GM12878 (cell line): ENCODE measurements at regions not wholly inside any gene's neighbourhood (a gene's known extent, or its start where the extent isn't known, plus 50 kb on each side); places are given as distances from the start of the nearest gene placed in this dataset.

ENCODE experiments used
- ATAC-seq: fragments of 200-7000 bp; cut with Tn5 transposase; 3 replicates; pipeline ENCODE4 v1.9.1; 2020; ENCODE audit warnings: mild to moderate bottlenecking, moderate library complexity
- BruUV-seq: library from RNA; stranded (reverse); fragments of 400-500 nt; replicated peaks from 2 replicates; lab custom pipeline; 2021; lab: Mats Ljungman, UMichigan
- CTCF ChIA-PET: fragments of 300-600 bp; sonication (Branson Sonifier 250); formaldehyde crosslinking; extraction: SDS; loops from one replicate; lab custom pipeline; 2021; ENCODE audit warnings: inconsistent platforms; lab: Yijun Ruan, JAX
- POLR2A ChIA-PET: fragments of 350-600 bp; formaldehyde crosslinking; extraction: SDS; loops from one replicate; lab custom pipeline; 2021; ENCODE audit warnings: inconsistent platforms; lab: Charles Lee
- RAD21 ChIA-PET: fragments of 300-600 bp; sonication (Branson Sonifier 250); formaldehyde crosslinking; loops from one replicate; lab custom pipeline; 2023; ENCODE audit warnings: antibody characterized with exemption; ENCODE audit not compliant: unreplicated experiment; lab: Charles Lee
- SMC1A ChIA-PET: fragments of 300-600 bp; sonication (Branson Sonifier 250); formaldehyde crosslinking; loops from one replicate; lab custom pipeline; 2023; ENCODE audit not compliant: unreplicated experiment, uncharacterized antibody; lab: Charles Lee
- DNase-seq: peaks from one replicate; pipeline ENCODE4 v3.0.0-alpha.2; 2011; ENCODE audit warnings: low read depth, low spot score
- FAIRE-seq: peaks from 3 replicates; lab custom pipeline; 2011; peaks lifted over from hg19 to GRCh38; lab: Jason Lieb, UNC
- H2AFZ ChIP-seq: 2 replicates; pipeline ENCODE4 v1.6.0; 2011; ENCODE audit warnings: low read depth, low read length, control low read depth; ENCODE audit not compliant: control insufficient read depth
- H3K27ac ChIP-seq: 2 replicates; pipeline ENCODE4 v1.5.1; 2011; ENCODE audit warnings: control low read depth; ENCODE audit not compliant: control insufficient read depth, insufficient read depth
- H3K27me3 ChIP-seq, 2 experiments: replicated peaks in 1 of 2; 2 replicates each; pipeline versions ENCODE4 v1.6.0 to v1.6.1; 2011; ENCODE audit warnings: low read length in 1 of 2; ENCODE audit not compliant: control insufficient read depth in 2 of 2, insufficient read depth in 2 of 2
- H3K36me3 ChIP-seq, 2 experiments: 2 replicates each; pipeline ENCODE4 v1.5.1; 2011; ENCODE audit warnings: low read length in 1 of 2; ENCODE audit not compliant: control insufficient read depth in 2 of 2, insufficient read depth in 2 of 2
- H3K4me1 ChIP-seq: 2 replicates; pipeline ENCODE4 v1.6.1; 2011; ENCODE audit warnings: mild to moderate bottlenecking, low read length, moderate library complexity, mixed read lengths; ENCODE audit not compliant: control insufficient read depth, insufficient read depth
- H3K4me2 ChIP-seq: 2 replicates; pipeline ENCODE4 v1.6.0; 2011; ENCODE audit warnings: control low read depth; ENCODE audit not compliant: control insufficient read depth, insufficient read depth
- H3K4me3 ChIP-seq: fragments of 200-600 bp; sonication (generic); 2 replicates; pipeline ENCODE4 v1.5.1; 2016
- H3K79me2 ChIP-seq: 2 replicates; pipeline ENCODE4 v1.6.0; 2011; ENCODE audit warnings: low read length; ENCODE audit not compliant: control insufficient read depth, insufficient read depth
- H3K9ac ChIP-seq: 2 replicates; pipeline ENCODE4 v1.8.0; 2011; ENCODE audit warnings: low read length, control low read depth, mixed read lengths; ENCODE audit not compliant: control insufficient read depth, insufficient read depth
- H3K9me3 ChIP-seq: replicated peaks from 3 replicates; pipeline ENCODE4 v1.5.1; 2011; ENCODE audit warnings: mild to moderate bottlenecking, low read length; ENCODE audit not compliant: control insufficient read depth, insufficient read depth
- H4K20me1 ChIP-seq: 2 replicates; pipeline ENCODE4 v1.6.0; 2011; ENCODE audit not compliant: control insufficient read depth, insufficient read depth
- CHD4 ChIP-seq: fragments of 200-600 bp; sonication (generic); IDR thresholded peaks from 2 replicates; pipeline ENCODE4 v1.6.1; 2016; ENCODE audit warnings: mild to moderate bottlenecking
- CUX1 ChIP-seq: IDR thresholded peaks from 2 replicates; pipeline ENCODE4 v1.6.1; 2012; ENCODE audit warnings: improper control_type of control experiment, low read depth, low read length; ENCODE audit not compliant: insufficient replicate concordance
- HDAC2 ChIP-seq: fragments of 200-600 bp; sonication (generic); IDR thresholded peaks from 2 replicates; pipeline ENCODE4 v1.6.1; 2017
- KAT2A ChIP-seq: conservative IDR thresholded peaks from 2 replicates; pipeline ENCODE4 v1.6.1; 2011; ENCODE audit warnings: low read depth, low read length; ENCODE audit not compliant: control insufficient read depth
- LARP7 ChIP-seq: fragments of 450-650 bp; IDR thresholded peaks from 2 replicates; pipeline ENCODE4 v1.6.1; 2017; ENCODE audit warnings: mild to moderate bottlenecking
- RFX5 ChIP-seq: IDR thresholded peaks from 2 replicates; pipeline ENCODE4 v1.6.1; 2011; ENCODE audit warnings: low read depth, low read length, improper control_type of control experiment
- ZNF622 ChIP-seq: fragments of 450-650 bp; IDR thresholded peaks from 2 replicates; pipeline ENCODE4 v1.6.1; 2017; ENCODE audit warnings: mild to moderate bottlenecking, inconsistent platforms
- whole genome bisulfite sequencing: methylation state at CpG from one replicate; pipeline ENCODE4 v1.1.6; 2016; ENCODE audit warnings: low lambda C conversion rate; ENCODE audit not compliant: insufficient replicate concordance, insufficient coverage; ENCODE audit errors: missing lambda C conversion rate; 5-methylcytosine and 5-hydroxymethylcytosine counted together
- in situ Hi-C: fragments of 300-500 bp; cut with MboI; formaldehyde crosslinking; loops from 9 replicates; pipeline ENCODE4 v1.14.3; 2018; ENCODE audit warnings: mixed read lengths
- intact Hi-C: fragments of 100-400 bp; cut with micrococcal nuclease; formaldehyde crosslinking; loops from one replicate; pipeline ENCODE4 v1.14.2; 2022; ENCODE audit not compliant: unreplicated experiment

- TF ChIP-seq LARP7, result no peak
- no peak for TF ChIP-seq HDAC2
- H3K9ac ChIP-seq, result no peak overlapping the region
- DNase-seq (no peak), FAIRE-seq (no peak), ATAC-seq (no peak)
- BruUV-seq, result no TSS peak
- ChIA-PET POLR2A (no interaction called here), SMC1A (interaction anchor here (1.0 kb wide), 1 partner anchor 9 kb away, joined by 5 read pairs; no protein-coding TSS in a partner anchor), RAD21 (no interaction called here), CTCF (no interaction called here)
- H3K4me3 ChIP-seq, result no peak overlapping the region
- H2AFZ ChIP-seq, result no peak overlapping the region
- WGBS, result 51% methylated on average over 8 of the region's 8 CpGs
- H3K79me2 ChIP-seq, result no peaks in the 10 kb centered on the region
- peaks cover 19% of the 10 kb centered on the region for H3K4me1 ChIP-seq
- H3K27me3 ChIP-seq, result no peaks in the 10 kb centered on the region
- no peaks in the 10 kb centered on the region for H3K9me3 ChIP-seq
- no peaks in the 10 kb centered on the region for H3K36me3 ChIP-seq
- no peak overlapping the region for H3K4me2 ChIP-seq
- intact Hi-C loops, result no loop called here
- no peaks in the 10 kb centered on the region for H4K20me1 ChIP-seq
- no peak overlapping the region for H3K27ac ChIP-seq
- in situ Hi-C loops, result no loop called here
Observed at GRCh38 chr2:234422981-234423431, 73.9 kb downstream of the ARL4C start.

- Histone ChIP-seq H4K20me1 (no peaks in the 10 kb centered on the region), H3K4me3 (no peak overlapping the region), H3K4me2 (no peak overlapping the region), H3K27ac (no peak overlapping the region), H3K79me2 (no peaks in the 10 kb centered on the region), H3K9ac (no peak overlapping the region), H3K27me3 (no peaks in the 10 kb centered on the region), H3K9me3 (no peaks in the 10 kb centered on the region), H2AFZ (no peak overlapping the region), H3K36me3 (no peaks in the 10 kb centered on the region), H3K4me1 (peaks cover 16% of the 10 kb centered on the region)
- DNase-seq, result no peak
- no peak for ATAC-seq
- POLR2A ChIA-PET, result no interaction called here
- CTCF ChIA-PET, result no interaction called here
- RAD21 ChIA-PET, result no interaction called here
- BruUV-seq, result no TSS peak
- FAIRE-seq, result no peak
- intact Hi-C loops (no loop called here), in situ Hi-C loops (no loop called here)
- SMC1A ChIA-PET, result interaction anchor here (1.0 kb wide), 1 partner anchor 10 kb away, joined by 5 read pairs; no protein-coding TSS in a partner anchor
- 56% methylated on average over 4 of the region's 4 CpGs for WGBS
- no peak for TF ChIP-seq ZNF622
- no peak for TF ChIP-seq CUX1
- no peak for TF ChIP-seq RFX5
- no peak for TF ChIP-seq CHD4
- no peak for TF ChIP-seq KAT2A
- TF ChIP-seq, all 136 proteins: peak for 0
Observed at GRCh38 chr2:234422273-234422732, 74.6 kb downstream of the ARL4C start.
